Ascending aorta (tissue), 2 donors: ENCODE measurements at regions not wholly inside any gene's neighbourhood (a gene's known extent, or its start where the extent isn't known, plus 50 kb on each side); places are given as distances from the start of the nearest gene placed in this dataset.
"Not testable (repeated sequence)": the region's sequence is repeated elsewhere in the genome, so short reads cannot be mapped to it uniquely, and the experiment has no call there.

ENCODE experiments used
- DNase-seq, 2 donors: peaks; one replicate each; pipeline ENCODE4 v3.0.0-alpha.2; 2019; ENCODE audit warnings: low spot score in 2 of 2
- H3K27ac ChIP-seq, 2 donors: fragments of 200-600 bp; sonication (generic); one replicate each; pipeline ENCODE4 v1.5.1; 2016 to 2017; ENCODE audit warnings: mild to moderate bottlenecking in 1 of 2
- H3K27me3 ChIP-seq: fragments of 200-600 bp; sonication (generic); one replicate; pipeline ENCODE4 v1.5.1; 2017
- H3K36me3 ChIP-seq, 2 donors: fragments of 200-600 bp; sonication (generic); one replicate each; pipeline ENCODE4 v1.5.1; 2016
- H3K4me1 ChIP-seq, 2 donors: fragments of 200-600 bp; sonication (generic); one replicate each; pipeline ENCODE4 v1.5.1; 2016 to 2017; ENCODE audit warnings: mild to moderate bottlenecking in 1 of 2
- H3K4me3 ChIP-seq, 2 donors: fragments of 200-600 bp; sonication (generic); one replicate each; pipeline ENCODE4 v1.5.1; 2016 to 2017; ENCODE audit warnings: mild to moderate bottlenecking in 1 of 2
- H3K9me3 ChIP-seq, 2 donors: fragments of 200-600 bp; sonication (generic); one replicate each; pipeline ENCODE4 v1.5.1; 2016
- CTCF ChIP-seq, 3 experiments: fragments of 200-600 bp in 2 of 3; fragments of 450-650 bp in 1 of 3; sonication (generic) in 2 of 3; IDR thresholded peaks; one replicate each; pipeline ENCODE4 v1.5.1; 2016 to 2019; ENCODE audit warnings: antibody characterized with exemption in 3 of 3, mild to moderate bottlenecking in 1 of 3, moderate library complexity in 1 of 3
- intact Hi-C: fragments of 100-400 bp; cut with DNase I; formaldehyde crosslinking; loops from one replicate; pipeline ENCODE4 v1.15.1; 2023

GRCh38 chr4:117740736-117741135, 293.6 kb upstream of the NDST3 start:
- no peaks in the 10 kb centered on the region for H3K36me3 ChIP-seq
- no peaks in the 10 kb centered on the region for H3K4me1 ChIP-seq
- no peak for TF ChIP-seq CTCF (IDR thresholded peaks at IDR 0.05)
- H3K9me3 ChIP-seq = peaks cover 0 to 4% of the 10 kb centered on the region in 2 donors
- H3K4me3 ChIP-seq = no peak overlapping the region
- intact Hi-C loops = no loop called here
- H3K27me3 ChIP-seq = no peaks in the 10 kb centered on the region
- no peak overlapping the region for H3K27ac ChIP-seq
- no peak for DNase-seq

DNA sequence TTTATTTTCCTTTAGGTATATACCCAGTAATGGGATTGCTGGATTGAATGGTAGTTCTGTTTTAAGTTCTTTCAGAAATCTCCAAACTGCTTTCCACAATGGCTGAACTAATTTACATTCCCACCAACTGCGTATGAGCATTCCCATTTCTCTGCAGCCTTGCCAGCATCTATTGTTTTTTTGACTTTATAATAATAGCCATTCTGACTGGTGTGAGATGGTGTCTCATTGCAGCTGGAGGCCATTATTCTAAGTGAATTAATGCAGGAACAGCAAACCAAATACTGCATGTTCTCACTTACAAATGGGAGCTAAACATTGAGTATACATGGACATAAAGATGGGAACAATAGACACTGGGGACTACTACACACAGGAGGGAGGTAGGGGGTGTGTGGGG, 288.9 kb upstream of the NDST3 start:
- intact Hi-C loops, DNase-seq, H3K4me1 ChIP-seq, H3K4me3 ChIP-seq, H3K9me3 ChIP-seq, H3K27me3 ChIP-seq, H3K36me3 ChIP-seq, H3K27ac ChIP-seq: not testable (repeated sequence)

DNA sequence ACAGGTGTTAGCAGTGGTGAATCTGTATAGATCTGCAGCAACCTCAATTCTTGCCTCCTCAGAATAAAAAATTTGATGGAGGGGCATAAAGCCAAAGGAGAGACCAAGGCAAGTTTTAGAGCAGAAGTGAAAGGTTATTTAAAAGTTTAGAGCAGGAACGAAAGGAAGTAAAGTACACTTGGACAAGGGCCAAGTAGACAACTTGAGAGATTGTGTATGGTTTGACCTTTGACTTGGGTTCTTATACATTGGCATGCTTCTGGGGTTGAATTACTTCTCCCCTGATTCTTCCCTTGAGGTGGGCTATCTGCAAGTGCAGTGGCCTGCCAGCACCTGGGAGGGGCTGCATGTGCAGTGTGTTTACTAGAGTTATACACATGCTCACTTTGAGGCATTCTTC, 278.8 kb upstream of the NDST3 start:
- no peak for DNase-seq
- peaks cover 0 to 10% of the 10 kb centered on the region in 2 donors for H3K9me3 ChIP-seq
- H3K4me3 ChIP-seq = no peak overlapping the region
- H3K27ac ChIP-seq = no peak overlapping the region
- H3K36me3 ChIP-seq = no peaks in the 10 kb centered on the region
- H3K27me3 ChIP-seq = no peaks in the 10 kb centered on the region
- no peaks in the 10 kb centered on the region for H3K4me1 ChIP-seq
- intact Hi-C loops = no loop called here
- TF ChIP-seq CTCF (IDR thresholded peaks at IDR 0.05) = no peak

- Histone ChIP-seq H3K4me3 (no peak overlapping the region), H3K4me1 (peaks cover 0 to 6% of the 10 kb centered on the region in 2 donors), H3K9me3 (no peaks in the 10 kb centered on the region), H3K27ac (no peak overlapping the region), H3K27me3 (no peaks in the 10 kb centered on the region), H3K36me3 (no peaks in the 10 kb centered on the region)
- DNase-seq = no peak
- intact Hi-C loops = no loop called here
- TF ChIP-seq CTCF (IDR thresholded peaks at IDR 0.05) = no peak
These were observed 265.7 kb upstream of the NDST3 start for GRCh38 chr4:117768610-117769009.

DNA sequence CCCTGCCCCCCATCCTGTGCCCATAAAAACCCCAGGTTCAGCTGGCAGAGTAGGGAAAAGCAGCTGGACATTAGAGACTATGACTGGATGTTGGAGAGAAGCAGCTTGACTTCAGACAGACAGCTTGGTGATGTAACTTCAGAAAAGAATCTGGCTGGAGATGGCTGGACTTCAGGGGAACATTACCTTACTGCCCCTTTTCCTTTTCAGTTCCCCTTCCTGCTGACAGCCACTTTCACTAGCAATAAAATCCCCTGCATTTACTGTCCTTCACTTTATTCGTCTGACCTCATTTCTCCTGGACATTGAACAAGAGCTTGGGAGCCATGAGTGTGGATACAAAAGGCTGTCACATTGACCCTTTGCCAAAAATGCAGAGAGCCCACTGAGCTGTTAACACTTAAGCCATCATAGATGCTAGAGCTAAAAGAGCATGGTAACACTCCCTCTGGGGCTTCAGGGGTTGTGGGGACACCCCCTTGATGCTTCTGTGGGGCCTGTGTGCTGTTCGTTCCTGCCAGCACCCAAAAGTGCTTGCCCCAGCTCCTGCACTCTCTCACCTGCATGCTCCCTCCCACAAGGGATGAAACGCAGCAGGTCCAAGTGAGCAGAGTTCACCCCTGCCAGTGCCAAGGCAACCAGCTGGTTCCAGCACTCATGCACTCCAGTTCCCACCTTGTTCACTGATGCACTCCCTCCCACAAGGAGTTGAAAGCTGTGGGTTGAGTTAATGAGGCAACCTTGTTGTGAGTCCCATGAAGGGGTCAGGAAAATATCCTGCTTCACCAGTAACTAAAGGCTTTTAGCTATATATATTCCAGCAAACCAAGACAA, 263.8 kb upstream of the NDST3 start:
- H3K36me3 ChIP-seq = no peaks in the 10 kb centered on the region
- H3K4me3 ChIP-seq = no peak overlapping the region
- intact Hi-C loops = no loop called here
- no peaks in the 10 kb centered on the region for H3K9me3 ChIP-seq
- no peak overlapping the region for H3K27ac ChIP-seq
- DNase-seq = no peak
- no peak for TF ChIP-seq CTCF (IDR thresholded peaks at IDR 0.05)
- peaks cover 0 to 6% of the 10 kb centered on the region in 2 donors for H3K4me1 ChIP-seq
- no peaks in the 10 kb centered on the region for H3K27me3 ChIP-seq

DNA sequence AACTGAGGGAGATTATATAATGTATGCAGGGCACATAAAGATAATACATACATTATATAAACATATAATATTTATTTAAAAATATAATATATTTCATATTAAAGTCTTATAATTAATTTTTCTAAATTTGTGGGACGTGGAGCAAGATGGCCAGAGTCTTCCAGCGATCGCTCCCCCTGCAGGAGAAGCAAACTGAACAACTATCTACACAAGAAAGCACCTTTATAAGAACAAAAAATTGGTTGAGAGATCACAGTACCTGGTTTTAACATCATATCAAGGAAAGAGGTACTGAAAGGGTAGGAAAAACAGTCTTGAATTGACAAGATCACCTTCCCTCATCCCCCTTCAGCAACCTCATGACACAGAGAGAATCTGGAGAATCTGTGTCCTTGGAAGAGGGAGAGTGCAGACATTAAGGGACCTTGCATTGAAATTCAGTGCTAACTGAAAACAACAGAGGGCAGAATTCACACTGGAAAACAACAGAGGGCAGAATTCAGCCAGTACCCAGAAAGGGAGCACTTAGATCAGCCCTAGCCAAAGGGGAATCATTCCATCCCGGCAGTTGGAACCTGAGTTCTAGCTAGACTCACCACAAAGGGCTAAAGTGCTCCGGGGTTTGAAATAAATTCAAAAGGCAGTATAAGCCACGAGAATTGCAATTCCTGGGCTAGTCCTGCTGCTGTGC, 262.5 kb upstream of the NDST3 start:
- no peak overlapping the region for H3K4me3 ChIP-seq
- no peaks in the 10 kb centered on the region for H3K27me3 ChIP-seq
- intact Hi-C loops = no loop called here
- H3K36me3 ChIP-seq = no peaks in the 10 kb centered on the region
- TF ChIP-seq CTCF (IDR thresholded peaks at IDR 0.05) = no peak
- no peak overlapping the region for H3K27ac ChIP-seq
- no peaks in the 10 kb centered on the region for H3K9me3 ChIP-seq
- H3K4me1 ChIP-seq = peaks cover 0 to 6% of the 10 kb centered on the region in 2 donors
- no peak for DNase-seq
